Neural progenitor cell (in vitro differentiated cells): ENCODE measurements at regions not wholly inside any gene's neighbourhood (a gene's known extent, or its start where the extent isn't known, plus 50 kb on each side); places are given as distances from the start of the nearest gene placed in this dataset.

ENCODE experiments used
- CTCF ChIP-seq: fragments of 200-600 bp; sonication (generic); IDR thresholded peaks from 2 replicates; pipeline ENCODE4 v1.5.1; 2017; ENCODE audit warnings: antibody characterized with exemption, mild to moderate bottlenecking
- EZH2 ChIP-seq: fragments of 200-600 bp; sonication (generic); IDR thresholded peaks from 2 replicates; pipeline ENCODE4 v1.6.1; 2017; ENCODE audit warnings: antibody characterized with exemption, mild to moderate bottlenecking, moderate library complexity
- EZH2phosphoT487 ChIP-seq: fragments of 200-600 bp; sonication (generic); IDR thresholded peaks from 2 replicates; pipeline ENCODE4 v1.6.1; 2017; ENCODE audit warnings: antibody characterized with exemption

- no peak for TF ChIP-seq CTCF
- no peak for TF ChIP-seq EZH2
- TF ChIP-seq EZH2phosphoT487 = no peak
Observed at GRCh38 chr6:91114123-91114708, 527.3 kb upstream of the MAP3K7 start.
